ENCODE measurements at regions not wholly inside any gene's neighbourhood (a gene's known extent, or its start where the extent isn't known, plus 50 kb on each side); places are given as distances from the start of the nearest gene placed in this dataset.
"Not testable (repeated sequence)": the region's sequence is repeated elsewhere in the genome, so short reads cannot be mapped to it uniquely, and the experiment has no call there.

DNA sequence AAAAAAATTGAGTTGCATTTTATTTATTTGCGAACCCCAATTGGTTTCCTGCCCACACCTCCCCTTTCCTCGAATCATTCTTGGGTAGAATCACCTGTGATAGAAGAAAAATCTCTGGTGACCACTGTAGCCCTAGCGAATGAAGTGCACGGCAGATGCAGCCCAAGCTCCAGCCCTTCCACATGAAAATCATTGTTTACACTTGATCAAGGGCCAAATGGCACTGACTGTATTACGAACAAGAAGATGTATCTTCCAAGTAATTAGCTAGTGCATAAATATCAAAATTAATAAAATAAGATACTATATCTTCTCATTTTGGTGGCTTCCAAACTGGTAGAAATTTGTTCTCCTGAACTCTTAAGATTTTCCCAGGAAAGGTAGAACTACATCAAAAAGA, 93.4 kb upstream of the ARID1B start:
- no peaks in the 10 kb centered on the region for H3K9me3 ChIP-seq
- H3K4me3 ChIP-seq (ENCODE audit: low read depth in 1 of 2, low read length in 1 of 2) = no peak overlapping the region
- peaks cover 17% of the 10 kb centered on the region in 2 experiments for H3K4me1 ChIP-seq (ENCODE audit: control insufficient read depth in 1 of 2, insufficient read depth in 1 of 2, low read depth in 1 of 2, low read length in 1 of 2)
- H3K27ac ChIP-seq = no peak overlapping the region
- TF ChIP-seq, protein P1, sequence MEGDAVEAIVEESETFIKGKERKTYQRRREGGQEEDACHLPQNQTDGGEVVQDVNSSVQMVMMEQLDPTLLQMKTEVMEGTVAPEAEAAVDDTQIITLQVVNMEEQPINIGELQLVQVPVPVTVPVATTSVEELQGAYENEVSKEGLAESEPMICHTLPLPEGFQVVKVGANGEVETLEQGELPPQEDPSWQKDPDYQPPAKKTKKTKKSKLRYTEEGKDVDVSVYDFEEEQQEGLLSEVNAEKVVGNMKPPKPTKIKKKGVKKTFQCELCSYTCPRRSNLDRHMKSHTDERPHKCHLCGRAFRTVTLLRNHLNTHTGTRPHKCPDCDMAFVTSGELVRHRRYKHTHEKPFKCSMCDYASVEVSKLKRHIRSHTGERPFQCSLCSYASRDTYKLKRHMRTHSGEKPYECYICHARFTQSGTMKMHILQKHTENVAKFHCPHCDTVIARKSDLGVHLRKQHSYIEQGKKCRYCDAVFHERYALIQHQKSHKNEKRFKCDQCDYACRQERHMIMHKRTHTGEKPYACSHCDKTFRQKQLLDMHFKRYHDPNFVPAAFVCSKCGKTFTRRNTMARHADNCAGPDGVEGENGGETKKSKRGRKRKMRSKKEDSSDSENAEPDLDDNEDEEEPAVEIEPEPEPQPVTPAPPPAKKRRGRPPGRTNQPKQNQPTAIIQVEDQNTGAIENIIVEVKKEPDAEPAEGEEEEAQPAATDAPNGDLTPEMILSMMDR (IDR thresholded peaks at IDR 0.05) = no peak
- no peaks in the 10 kb centered on the region for H3K27me3 ChIP-seq
- H3K36me3 ChIP-seq = no peaks in the 10 kb centered on the region

DNA sequence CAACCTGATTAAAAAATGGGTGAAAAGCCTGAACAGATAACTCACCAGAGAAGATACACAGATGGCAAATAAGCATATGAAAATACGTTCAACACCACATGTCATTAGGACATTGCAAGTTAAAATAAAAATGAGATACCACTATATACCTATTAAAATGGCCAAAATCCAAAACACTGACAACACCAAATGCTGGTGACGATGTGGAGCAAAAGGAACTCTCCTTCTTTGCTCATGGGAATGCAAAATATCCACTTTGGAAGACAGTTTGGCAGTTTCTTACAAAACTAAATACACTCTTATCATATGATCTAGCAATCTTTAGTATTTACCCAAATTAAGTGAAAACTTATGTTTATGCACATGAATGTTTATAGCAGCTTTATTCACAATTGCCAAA, 100.5 kb upstream of the ARID1B start:
- TF ChIP-seq, protein P1 (IDR thresholded peaks at IDR 0.05) = no peak
- Histone ChIP-seq H3K27ac (no peak overlapping the region), H3K27me3 (no peaks in the 10 kb centered on the region), H3K4me3 (ENCODE audit: low read depth in 1 of 2, low read length in 1 of 2) (no peak overlapping the region), H3K9me3 (no peaks in the 10 kb centered on the region), H3K4me1 (ENCODE audit: control insufficient read depth in 1 of 2, insufficient read depth in 1 of 2, low read depth in 1 of 2, low read length in 1 of 2) (no peaks in the 10 kb centered on the region), H3K36me3 (no peaks in the 10 kb centered on the region)

DNA sequence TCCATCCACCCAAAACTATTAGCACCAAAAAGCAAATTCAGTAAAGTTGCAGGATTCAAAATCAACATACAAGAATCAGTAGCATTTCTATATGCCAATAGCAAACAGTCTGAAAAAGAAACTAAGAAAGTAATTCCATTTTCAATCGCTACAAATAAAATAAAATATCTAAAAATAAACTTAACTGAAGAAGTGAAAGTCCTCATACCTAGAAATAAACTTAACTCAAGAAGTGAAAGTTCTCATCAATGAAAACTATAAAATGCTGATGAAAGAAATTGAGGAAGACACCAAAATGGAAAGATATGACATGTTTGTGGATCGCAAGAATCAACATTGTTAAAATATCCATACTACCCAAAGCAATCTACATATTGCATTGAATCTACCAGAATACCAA, 103.0 kb upstream of the ARID1B start:
- Histone ChIP-seq H3K4me1 (ENCODE audit: control insufficient read depth in 1 of 2, insufficient read depth in 1 of 2, low read depth in 1 of 2, low read length in 1 of 2) (no peaks in the 10 kb centered on the region), H3K4me3 (ENCODE audit: low read depth in 1 of 2, low read length in 1 of 2) (no peak overlapping the region), H3K27ac (no peak overlapping the region), H3K27me3 (no peaks in the 10 kb centered on the region), H3K9me3 (no peaks in the 10 kb centered on the region), H3K36me3 (no peaks in the 10 kb centered on the region)
- TF ChIP-seq, protein P1 (IDR thresholded peaks at IDR 0.05) = no peak

DNA sequence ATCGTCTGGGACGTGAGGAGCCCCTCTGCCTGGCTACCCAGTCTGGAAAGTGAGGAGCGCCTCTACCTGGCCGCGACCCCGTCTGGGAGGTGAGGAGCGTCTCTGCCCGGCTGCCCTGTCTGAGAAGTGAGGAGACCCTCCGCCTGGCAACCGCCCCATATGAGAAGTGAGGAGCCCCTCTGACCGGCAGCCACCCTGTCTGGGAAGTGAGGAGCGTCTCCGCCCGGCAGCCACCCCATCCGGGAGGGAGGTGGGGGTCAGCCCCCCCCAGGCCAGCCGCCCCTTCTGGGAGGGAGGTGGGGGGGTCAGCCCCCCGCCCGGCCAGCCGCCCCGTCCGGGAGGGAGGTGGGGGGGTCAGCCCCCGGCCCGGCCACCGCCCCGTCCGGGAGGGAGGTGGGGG, 107.1 kb upstream of the ARID1B start:
- not testable (repeated sequence) for H3K4me3 ChIP-seq (ENCODE audit: low read depth in 1 of 2, low read length in 1 of 2); H3K9me3 ChIP-seq; H3K27me3 ChIP-seq; H3K36me3 ChIP-seq; H3K27ac ChIP-seq; H3K4me1 ChIP-seq (ENCODE audit: control insufficient read depth in 1 of 2, insufficient read depth in 1 of 2, low read depth in 1 of 2, low read length in 1 of 2)

DNA sequence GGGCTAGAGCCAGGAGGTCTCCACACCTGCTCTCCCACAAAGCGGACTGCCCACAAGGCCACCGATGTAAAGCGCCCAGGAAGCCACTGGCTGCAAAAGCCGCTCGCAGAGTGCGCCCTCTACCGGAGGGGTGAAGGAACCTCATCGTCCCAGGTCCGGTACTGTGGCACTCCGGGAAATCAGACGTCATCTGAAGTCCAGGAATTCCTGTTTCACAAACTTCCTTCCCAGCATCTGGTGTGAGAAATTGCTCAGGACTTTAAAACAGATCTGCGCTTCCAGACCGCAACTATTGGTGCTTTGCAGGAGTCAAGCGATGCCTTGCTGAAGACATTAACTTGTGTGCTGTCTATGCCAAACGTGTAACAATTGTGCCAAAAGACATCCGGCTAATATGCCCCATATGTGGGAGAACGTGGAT, 115.1 kb upstream of the ARID1B start:
- Histone ChIP-seq H3K27ac (no peak overlapping the region), H3K9me3 (no peaks in the 10 kb centered on the region), H3K4me3 (ENCODE audit: low read depth in 1 of 2, low read length in 1 of 2) (no peak overlapping the region), H3K4me1 (ENCODE audit: control insufficient read depth in 1 of 2, insufficient read depth in 1 of 2, low read depth in 1 of 2, low read length in 1 of 2) (peaks cover 5 to 6% of the 10 kb centered on the region in 2 experiments), H3K36me3 (no peaks in the 10 kb centered on the region), H3K27me3 (no peaks in the 10 kb centered on the region)
- TF ChIP-seq, protein P1 (IDR thresholded peaks at IDR 0.05) = peak; percentile 76

DNA sequence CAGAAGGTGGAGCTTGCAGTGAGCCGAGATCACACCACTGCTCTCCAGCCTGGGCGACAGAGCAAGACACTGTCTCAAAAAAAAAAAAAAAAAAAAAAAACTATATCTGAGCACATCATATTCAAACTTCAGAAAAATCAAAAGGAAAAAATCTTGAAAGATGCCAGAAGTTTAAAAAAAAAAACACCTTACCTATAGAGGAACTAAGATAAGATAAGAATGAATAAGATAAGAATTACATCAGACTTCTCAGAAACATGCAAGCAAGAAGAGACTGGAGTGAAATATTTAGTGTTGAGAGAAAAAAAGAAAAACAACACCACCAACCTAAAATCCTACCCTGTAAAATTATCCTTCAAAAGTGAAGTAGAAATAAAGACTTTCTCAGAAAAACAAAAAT, 116.8 kb upstream of the ARID1B start:
- Histone ChIP-seq H3K27me3 (no peaks in the 10 kb centered on the region), H3K27ac (no peak overlapping the region), H3K36me3 (no peaks in the 10 kb centered on the region), H3K4me1 (ENCODE audit: control insufficient read depth in 1 of 2, insufficient read depth in 1 of 2, low read depth in 1 of 2, low read length in 1 of 2) (peaks cover 5 to 6% of the 10 kb centered on the region in 2 experiments), H3K4me3 (ENCODE audit: low read depth in 1 of 2, low read length in 1 of 2) (no peak overlapping the region), H3K9me3 (no peaks in the 10 kb centered on the region)
- TF ChIP-seq, protein P1 (IDR thresholded peaks at IDR 0.05) = no peak
